ENCODE measurements at regions not wholly inside any gene's neighbourhood (a gene's known extent, or its start where the extent isn't known, plus 50 kb on each side); places are given as distances from the start of the nearest gene placed in this dataset.
A peak's percentile ranks its signal among the peaks of the same experiment; 100 is the strongest.

DNA sequence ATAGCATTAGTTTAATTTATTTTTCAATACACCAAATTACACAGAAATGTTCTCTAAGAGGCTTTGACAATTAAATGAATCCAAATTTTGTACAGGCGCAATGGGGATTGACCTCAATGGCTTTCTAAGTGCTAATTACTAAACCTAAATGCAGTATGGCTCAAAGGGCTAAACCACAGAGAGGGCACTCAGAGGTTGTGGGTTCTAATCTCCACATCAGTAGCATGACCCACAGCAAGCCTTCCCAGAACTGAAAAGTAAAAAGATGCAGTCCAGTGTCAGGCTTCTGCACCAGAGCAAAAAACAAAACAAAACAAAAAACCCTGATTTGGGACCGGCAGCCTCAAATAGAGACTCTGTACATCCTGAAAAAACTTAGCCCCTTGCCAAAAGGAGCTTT is 579.2 kb upstream of the PKN2 start:
- DNase-seq = no peak

DNA sequence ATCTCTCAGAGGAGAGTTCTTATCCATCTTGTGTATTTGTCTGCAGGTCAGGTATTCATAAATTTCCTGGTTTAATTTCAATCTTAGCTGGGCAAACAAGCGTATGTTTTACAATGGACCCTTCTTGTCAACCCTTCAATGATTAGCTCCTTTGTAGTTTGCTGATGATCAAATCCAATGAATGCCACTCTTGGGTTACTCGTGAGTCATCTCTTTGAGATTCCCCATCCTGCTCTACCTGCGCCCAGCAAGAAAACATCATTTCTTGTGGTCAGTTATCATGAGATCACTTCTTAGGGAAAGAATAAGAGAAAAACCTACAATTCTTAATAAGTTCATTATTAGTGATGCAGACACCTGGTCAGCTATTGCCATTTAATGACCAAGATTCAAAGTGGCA is 572.3 kb upstream of the PKN2 start:
- DNase-seq = no peak

DNA sequence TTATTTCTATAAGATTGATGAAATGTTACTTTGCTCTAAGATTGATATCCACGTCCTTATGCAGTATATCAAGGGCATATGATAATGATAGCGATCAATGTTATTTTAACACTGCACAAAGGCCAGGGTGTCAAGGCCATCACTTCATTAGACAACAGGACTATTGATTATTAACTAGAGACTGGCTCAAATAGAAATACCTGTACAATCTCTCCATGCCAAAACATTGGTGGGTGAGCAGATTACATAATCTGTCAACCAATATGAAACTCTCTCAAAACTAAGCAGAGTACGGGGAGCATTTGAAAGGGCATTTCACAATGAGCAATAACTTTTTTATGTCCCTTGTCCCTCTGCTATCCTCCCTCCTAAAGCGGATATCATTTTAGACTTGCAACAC is 566.5 kb upstream of the PKN2 start:
- DNase-seq = no peak

DNA sequence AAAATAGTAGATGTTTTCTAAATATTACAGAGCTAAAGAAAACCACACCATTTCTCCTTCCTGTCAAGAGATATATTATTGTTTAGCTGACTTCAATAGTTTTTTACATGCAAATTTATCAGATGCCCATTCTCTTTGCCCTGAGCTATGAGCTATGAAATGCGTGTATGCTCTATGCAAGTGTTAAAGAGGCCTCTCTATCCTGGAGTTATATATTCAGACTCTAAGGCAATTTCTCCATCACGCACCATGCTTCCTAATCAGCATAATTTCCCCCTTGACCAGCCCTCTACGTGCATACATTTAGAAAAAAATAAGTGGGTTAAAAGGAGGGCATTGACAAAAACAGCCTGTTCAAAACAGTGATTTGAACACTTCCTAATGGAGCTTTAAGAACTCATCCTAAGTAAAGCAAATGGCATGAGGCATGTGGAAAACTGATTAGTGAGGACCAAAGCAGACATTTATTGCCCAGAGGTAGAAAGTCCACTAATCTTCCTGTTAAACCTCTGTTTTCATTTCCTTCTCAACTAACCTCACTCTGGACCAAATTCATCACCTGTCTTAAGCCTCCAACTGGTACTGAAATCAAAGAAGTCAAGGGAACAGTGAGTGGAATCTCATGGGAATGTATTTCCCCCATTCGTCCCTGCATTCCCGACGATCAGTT is 565.8 kb upstream of the PKN2 start:
- no peak for DNase-seq

DNA sequence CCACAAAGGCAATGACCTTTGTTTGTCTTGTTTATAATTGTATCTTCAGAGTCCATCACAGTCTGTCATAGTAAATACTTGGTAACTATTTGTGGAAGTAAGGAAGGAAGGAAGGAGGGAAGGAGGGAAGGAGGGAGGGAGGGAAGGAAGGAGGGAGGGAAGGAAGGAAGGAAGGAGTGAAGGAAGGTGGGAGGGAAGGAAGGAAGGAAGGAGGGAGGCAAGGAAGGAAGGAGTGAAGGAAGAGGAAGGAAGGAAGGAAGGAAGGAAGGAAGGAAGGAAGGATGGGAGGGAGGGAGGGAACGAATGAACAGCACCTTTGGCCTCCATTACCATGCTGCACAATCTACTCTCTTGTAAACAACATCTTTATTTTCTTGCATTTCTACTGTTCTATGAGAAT is 559.5 kb upstream of the PKN2 start:
- no peak for DNase-seq

DNA sequence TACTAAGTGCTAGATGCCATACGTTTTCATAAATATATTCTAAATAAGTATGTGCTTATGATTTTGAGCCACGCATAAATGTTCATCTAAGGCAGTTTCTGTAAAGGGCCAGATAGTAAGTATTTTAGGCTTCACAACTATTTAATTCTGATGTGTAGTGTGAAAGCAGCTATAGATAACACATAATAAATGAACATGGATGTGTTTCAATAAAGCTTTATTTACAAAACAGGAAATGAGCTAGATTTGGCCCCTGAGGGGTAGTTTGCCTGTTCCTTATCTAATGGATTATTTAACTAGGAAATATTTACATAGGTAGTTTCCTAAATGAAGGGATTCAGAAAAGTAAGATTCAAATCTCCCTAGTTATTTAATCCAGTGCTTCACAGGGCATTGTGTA is 557.6 kb upstream of the PKN2 start:
- no peak for DNase-seq

DNA sequence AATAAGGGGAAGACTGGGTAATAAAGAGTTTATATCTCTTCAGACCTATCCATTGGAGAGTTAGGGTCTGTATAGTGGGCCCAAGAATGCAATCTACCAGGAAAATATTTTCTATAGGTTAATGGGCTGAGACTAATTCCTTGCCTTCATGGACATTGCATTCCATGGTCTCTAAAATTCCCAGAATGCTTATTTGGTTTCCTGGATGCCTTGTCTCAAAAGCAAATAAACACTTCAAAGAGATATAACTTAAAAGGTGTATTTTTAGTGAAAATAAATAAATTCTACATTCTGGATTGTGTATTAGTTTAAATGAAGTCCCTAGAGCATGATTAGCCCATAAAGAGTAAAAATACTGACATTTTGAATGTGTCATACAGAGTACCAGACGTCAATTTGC is 550.1 kb upstream of the PKN2 start:
- DNase-seq = no peak

DNA sequence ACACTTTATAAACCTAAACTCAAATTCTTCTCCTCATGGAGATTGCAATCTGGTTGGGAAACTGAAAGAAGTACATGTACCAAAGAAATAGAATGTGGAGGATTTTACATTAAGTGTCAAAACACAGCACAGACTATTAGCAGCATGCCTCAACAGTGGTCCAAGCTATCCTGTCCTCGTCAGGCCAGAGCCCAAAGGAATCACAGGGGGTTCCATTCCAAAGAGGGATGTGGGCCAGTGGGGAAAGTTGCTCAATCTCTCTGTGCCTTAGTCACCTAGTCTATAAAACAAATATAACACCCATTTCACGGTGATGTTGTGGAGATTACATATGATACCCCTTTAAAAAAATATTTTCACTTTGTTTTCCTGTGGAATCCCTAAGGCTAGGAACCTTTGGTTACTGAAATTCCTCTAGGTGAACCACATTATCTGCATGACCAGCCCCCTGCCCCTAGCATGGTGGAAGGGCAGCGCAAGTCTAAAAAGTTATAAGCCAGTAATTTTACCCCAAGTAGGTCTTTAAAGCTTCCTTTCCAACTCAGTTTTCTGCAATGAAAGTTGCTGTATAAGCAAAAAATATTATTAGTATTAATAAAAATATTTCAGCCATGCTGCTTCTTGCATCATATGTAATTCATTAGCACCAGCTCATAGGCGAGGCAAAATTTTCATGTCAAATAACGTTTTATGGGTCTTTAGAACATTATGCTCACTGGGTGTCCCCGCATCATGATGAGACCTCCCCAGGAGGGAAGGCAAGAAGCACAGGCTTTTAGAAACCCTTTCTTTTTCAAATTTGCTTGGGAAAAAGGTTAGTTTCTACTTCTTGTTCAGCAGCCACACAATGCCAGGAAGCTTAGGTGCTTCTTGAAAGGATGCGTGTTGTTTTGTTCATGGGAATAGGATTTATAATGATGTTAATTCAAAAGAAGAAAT is 548.8 kb upstream of the PKN2 start:
- DNase-seq = no peak

DNA sequence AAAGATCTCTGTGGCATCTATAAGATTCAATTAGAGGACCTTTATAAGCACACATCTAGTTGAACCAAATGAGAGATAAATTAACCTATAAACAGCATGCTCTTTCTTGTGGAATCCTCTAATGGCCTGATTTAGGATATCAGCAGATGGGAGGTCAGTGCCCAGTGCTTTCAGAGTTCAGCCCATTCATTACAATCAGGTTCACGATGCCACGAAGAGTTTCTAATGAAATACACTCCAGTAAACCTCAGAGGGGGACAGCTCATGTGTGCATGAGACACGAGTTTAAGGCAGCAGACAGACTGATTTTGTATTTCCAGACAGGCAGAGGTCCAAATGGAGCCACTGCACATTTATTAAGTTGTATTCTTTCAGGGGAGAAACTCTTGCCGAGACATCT is 544.4 kb upstream of the PKN2 start:
- DNase-seq = no peak

DNA sequence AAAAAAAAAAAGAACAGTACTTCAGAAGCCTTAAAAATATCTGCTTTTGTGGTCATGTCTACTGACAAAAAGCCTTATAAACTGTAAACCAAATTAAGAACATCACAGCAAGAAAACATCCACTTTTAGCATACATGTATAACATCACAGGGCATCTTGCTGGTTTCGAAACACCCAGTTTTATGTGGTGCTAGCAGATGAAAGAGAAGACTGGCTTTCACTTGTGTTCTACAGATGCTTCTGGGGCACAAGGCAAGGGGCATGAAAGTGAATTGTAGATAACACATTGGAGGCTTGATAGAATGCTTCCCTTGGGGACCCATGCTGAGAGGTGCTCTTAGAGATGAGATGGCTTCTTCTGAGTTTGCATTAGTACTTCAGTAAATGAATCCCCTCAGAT is 543.7 kb upstream of the PKN2 start:
- DNase-seq = no peak

DNA sequence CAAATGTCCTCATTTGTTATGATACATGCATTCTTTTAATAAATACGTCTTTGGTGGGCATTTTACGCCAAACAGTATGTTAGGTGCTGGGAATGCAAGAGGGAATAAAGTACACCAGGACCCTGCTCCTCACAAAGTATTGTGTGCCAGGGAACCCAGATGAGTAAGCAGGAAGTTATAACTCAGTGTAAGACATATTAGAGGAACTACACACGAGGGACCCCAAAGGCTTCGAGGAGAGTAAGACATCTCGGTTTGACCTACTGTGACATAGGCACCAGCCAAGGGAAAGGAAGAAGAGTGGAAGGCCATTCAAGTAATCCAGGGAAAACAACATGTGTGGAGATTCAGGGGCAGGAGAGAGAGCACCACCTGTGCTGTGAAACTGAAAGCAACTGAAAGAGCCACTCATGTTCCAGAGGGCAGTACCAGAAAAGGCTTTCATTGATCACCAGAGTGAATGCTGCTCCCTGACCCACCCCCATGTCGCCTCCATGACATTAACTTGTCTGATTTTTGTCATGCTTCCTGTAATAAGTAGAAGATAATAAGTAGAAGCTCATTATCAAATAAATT is 542.5 kb upstream of the PKN2 start:
- DNase-seq = no peak

DNA sequence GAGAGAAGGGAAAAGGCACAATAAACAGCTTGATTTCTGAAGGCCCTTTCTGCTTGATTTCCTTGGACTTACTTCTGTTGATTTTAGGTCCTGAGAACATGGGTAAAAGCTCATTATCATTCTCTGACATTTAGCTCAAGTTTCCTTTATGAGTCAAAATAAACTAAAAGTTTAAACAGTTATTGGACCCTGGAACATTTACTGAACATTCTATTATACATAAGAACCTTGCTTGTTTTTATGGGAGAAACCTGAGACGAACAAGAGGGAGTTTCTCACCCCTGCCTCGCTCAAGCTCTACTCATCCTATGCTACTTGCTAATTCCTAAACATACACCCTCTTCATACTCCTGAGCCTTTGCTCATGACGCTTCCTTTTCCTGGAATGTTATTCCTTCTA is 538.3 kb upstream of the PKN2 start:
- DNase-seq = no peak

DNA sequence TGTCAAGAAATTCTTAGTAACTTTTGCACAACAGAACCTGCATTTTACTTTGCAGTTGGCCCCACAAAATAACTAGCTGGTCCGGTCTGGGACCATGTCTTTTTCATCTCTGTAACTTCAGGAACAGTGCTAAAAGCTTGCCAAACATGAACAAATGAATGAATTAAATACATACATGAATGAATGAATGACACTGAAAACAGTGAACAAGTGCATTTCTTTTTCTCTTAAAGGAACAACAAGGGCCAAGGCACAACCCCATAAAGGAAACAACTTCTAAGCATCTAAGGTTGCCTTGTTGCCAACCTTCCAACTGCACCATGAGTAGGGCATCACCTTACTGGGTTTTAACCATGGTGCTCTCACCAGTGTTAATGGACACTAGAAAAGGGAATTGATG is 534.4 kb upstream of the PKN2 start:
- no peak for DNase-seq

DNA sequence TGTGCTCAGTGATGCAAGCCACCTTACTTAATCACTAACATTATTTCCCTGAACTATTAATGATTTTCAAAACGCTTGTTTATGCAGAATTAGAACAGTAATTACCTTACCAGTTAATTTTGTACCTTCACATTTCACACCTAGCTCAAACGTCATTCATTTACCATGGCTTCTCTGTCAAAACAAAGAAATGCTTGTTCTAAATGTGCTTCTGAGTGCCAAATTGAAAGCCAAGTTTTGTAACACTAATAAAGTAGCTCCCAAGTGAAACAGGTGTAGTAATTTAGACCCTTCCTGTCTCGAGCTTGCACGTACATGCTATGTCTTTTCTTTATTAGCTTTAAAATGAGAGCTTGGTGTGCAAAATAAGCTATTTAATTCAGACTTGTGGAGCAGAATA is 533.7 kb upstream of the PKN2 start:
- no peak for DNase-seq

DNA sequence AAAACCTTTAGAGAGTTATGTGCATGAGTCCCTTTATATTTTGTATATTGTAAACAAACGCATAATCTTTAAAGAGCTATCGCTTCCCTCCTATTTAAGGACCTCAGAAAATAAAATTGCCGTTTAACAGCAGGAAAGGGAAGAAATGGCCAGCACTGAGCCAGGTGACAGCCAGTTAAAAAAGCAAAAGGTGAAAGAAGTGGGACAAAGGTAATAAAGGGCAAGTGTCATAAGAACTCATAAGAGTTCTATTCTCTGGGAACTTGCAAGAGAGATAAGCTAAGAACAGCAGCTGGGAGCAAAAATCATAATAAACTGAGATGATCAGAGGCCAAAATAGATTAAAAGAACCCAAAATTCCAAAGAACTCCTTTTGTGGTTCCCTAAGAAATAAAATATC is 520.9 kb upstream of the PKN2 start:
- DNase-seq = no peak

DNA sequence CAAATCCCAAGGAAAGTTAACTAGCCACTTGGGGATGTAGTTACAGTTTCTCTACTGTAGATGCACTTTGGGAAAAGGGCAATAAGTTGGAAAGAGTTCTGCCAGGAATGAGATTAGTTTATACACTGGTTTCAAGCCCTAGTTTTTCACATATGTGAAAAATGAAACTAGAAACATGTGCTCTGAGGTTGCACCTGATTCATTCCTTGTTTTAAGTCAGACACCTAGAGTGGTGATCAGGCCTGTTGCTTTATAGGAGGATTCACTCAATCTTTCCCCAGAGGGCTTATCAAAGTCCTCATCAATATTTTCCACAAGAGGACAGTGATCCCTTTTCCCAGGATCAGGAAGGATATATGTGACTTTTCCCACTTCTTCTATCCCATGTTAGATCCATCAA is 515.9 kb upstream of the PKN2 start:
- no peak for DNase-seq

DNA sequence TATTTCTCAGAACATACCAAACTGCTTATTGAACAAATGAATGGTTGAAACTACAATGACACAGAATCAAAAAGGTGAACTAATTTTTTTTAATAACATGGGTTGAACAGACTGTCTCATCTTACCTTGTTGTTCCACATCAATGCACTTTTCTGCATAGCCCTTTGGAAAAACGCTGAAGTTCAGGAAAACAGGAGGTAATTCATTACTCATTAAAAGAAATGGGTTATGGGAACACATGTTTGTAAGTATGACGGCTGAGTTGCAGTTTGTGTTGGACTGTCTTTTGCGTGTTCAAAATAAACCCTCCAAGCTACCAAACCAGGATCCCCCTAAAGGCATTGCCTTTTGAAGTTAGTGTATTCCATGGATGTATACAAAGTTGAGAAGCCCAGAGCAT is 514.9 kb upstream of the PKN2 start:
- DNase-seq = no peak

DNA sequence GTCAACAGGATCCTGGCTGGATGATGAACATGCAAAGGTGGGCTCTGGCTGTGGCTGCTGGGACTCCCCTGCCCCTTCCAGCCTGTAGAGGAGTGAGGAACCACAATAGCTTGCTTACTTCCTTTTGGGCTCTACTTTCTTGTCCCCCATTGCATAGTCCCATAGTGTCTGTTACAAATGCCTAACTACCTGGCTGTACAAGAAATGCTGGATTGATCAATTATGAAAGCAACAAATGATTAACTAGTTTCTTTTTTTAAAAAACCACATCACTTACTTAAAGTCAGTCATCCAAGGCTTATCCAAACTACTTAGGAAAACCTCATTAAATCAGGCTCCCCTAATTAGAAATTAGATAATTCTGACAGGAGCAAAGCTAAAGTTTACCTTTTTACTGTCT is 514.1 kb upstream of the PKN2 start:
- DNase-seq = no peak

DNA sequence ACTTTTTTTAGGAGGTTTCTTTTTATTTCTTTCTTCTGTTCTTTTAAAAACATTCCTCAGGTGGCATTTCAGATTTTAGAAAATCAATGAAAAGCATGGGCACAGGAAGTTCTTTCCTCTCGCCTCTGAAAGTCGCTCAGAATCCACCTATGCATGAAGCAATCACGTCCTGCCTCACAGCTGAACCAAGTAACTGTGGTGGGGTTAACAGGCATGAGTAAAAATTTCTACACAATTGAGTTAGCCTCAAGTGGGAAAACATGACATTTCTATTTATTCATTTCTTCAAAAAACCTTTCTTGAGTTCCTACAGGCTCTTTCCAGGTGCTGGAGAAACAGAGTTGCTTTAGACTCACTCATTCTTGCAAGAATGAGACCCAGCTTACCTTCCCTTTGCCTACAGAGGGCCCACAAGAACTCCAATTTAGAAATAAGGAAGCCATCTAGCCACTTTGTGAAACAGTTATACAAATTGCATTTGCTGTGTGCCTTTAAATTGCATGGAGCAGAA is 508.9 kb upstream of the PKN2 start:
- DNase-seq = no peak

DNA sequence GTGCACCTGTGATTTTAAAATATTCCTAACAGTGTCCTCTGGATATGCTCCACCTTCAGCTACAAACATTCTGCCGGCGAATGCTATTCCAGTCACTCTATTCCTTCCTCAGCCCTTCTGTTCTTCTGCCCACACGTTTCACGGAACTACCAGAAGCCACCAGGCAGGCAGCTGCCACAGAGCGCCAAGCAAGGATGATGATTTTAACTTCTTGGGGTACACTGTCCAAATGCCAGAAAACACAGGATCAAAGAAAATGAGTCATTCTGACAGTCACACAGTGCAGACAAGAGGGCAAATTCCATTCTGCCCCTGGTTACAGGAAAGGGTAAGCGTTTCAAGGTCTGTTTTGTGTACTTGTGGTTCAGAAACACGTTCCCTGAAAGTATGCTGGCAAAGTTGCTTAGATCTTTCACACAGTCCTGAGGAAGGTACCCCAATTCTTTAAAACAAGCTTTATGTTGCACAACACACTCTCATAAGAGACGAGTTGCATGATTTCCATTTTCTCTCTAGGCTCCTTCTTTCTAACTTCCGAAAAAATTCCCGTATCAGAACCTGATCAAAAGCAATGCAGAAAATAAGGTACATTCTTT is 508.3 kb upstream of the PKN2 start:
- DNase-seq = no peak

DNA sequence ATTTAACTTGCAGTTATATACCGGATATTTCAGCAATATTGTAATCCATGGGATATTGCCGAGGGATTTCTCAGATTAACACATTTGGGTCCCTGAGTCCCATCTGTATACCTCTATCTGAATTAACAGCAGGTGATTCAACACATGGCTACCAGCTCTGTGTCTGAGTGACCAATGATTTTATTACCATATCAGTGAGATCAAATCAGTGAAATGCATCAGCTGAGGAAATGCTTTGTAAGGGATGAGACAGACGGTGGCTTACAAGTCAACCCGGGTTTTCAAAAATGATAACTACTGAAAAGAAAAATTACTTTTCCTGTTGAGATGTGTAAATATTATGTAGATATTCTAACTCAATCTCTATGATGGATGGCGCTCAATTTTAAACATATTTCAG is 504.1 kb upstream of the PKN2 start:
- no peak for DNase-seq

DNA sequence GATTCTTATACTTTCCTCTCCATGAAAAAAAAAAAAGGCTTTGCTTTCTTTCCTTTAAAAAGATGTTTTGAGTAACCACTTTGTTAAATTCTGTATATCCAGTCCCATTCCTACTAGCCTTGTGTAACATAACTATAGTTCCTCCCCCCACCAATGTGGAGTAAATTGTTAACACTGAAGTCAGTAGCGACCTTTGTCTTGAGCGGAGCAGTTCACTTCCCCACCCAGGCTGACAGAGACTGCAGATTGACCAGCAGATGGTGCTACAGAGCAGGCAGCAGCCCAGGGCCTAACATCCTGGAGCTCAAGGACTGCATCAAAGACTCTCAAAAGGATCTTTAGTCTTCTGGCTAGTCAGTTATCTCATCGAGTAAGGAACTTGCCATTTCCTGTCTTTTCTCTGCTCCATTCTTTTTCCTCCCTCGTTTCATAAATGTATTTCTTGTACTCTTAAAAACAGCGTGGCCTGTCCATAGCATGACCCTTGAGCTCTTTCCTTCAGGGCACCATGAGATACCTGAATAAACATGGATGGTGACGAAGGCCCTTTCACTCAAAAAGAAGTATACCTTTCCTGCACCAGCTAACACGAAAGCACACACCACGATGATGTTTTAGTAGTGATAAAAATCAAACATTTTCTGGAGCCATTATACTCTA is 503.5 kb upstream of the PKN2 start:
- DNase-seq = peak; percentile 10

DNA sequence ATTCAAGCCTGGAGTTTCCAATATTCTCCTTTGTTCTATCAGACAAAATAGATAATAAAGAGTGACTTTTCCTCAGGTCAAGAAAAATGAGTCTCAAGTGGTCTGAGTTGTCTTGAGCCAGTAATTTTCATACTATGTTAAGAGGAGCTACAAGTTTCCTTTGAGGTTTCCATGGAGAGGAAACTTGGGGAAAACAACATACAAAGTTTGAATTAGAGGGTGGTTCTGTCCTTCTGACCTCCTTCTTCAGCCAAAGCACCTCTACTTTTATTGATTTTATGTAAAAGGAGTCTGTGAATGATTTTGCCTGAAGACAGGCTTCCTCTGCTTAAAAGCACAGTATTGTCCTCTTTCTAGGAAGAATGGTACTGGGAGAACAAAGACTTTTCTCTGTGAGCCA is 497.2 kb upstream of the PKN2 start:
- no peak for DNase-seq
